ENCODE measurements at regions not wholly inside any gene's neighbourhood (a gene's known extent, or its start where the extent isn't known, plus 50 kb on each side); places are given as distances from the start of the nearest gene placed in this dataset.

- TF ChIP-seq CTCF (IDR thresholded peaks at IDR 0.05; ENCODE audit: low read depth, low read length, missing control alignments) = no peak
- no peak for DNase-seq (ENCODE audit: extremely low read depth, low read depth)
- no peak overlapping the region for H3K4me3 ChIP-seq (replicated peaks; ENCODE audit: low read depth, low read length)
Measured at GRCh38 chr16:65895906-65896305, 470.6 kb upstream of the CDH5 start.

GRCh38 chr16:65895486-65895885, 471.0 kb upstream of the CDH5 start:
- no peak for TF ChIP-seq CTCF (IDR thresholded peaks at IDR 0.05; ENCODE audit: low read depth, low read length, missing control alignments)
- no peak for DNase-seq (ENCODE audit: extremely low read depth, low read depth)
- no peak overlapping the region for H3K4me3 ChIP-seq (replicated peaks; ENCODE audit: low read depth, low read length)

DNA sequence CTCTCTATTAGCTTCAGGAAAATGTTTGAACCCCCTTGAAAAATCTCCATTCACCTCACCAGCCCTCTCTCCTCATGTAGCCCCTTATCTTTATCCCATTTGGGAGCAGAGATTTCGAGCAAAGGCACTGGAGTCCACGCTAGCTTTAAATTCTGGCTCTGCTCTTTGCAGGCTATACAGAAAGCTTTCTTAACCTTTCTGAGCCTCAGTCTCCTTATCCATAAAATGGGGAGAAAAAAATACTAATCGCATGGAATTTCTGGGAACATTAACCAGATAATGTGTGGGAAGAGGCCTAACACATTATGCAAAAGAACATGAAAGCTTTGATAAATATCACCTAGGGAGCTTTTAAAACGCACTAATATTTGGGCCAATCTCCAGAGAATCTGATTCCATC, 476.3 kb upstream of the CDH5 start:
- no peak for TF ChIP-seq CTCF (IDR thresholded peaks at IDR 0.05; ENCODE audit: low read depth, low read length, missing control alignments)
- no peak for DNase-seq (ENCODE audit: extremely low read depth, low read depth)

GRCh38 chr16:65889533-65889966, 476.9 kb upstream of the CDH5 start:
- no peak for TF ChIP-seq CTCF (IDR thresholded peaks at IDR 0.05; ENCODE audit: low read depth, low read length, missing control alignments)
- DNase-seq (ENCODE audit: extremely low read depth, low read depth) = no peak
- H3K4me3 ChIP-seq (replicated peaks; ENCODE audit: low read depth, low read length) = no peak overlapping the region

More for the DNA sequence above, 476.3 kb upstream of the CDH5 start:
- H3K4me3 ChIP-seq (replicated peaks; ENCODE audit: low read depth, low read length) = no peak overlapping the region

- H3K4me3 ChIP-seq (replicated peaks; ENCODE audit: low read depth, low read length) = no peak overlapping the region
- no peak for DNase-seq (ENCODE audit: extremely low read depth, low read depth)
- TF ChIP-seq CTCF (IDR thresholded peaks at IDR 0.05; ENCODE audit: low read depth, low read length, missing control alignments) = no peak
Measured at GRCh38 chr16:65888201-65888600, 478.3 kb upstream of the CDH5 start.

DNA sequence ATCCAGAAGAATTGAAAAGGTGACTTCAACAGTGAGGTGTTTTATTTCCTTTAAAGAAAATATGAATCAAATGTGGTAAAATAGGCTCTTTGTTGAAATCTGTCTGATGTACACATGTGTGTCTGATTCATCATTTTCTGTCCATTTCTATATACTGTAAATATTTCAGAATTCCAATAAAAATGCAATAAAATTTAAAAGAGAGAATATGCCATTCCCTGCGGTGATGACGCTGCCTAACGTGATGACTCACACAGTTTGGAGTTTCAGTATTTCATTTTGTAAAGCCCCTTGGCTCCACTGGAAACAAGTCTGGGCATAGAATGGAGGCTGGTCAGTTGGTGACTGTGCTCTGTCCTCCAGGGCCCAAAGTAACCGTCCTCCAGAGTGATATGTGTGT, 482.5 kb upstream of the CDH5 start:
- no peak for TF ChIP-seq CTCF (IDR thresholded peaks at IDR 0.05; ENCODE audit: low read depth, low read length, missing control alignments)
- peak; percentile 65 for DNase-seq (ENCODE audit: extremely low read depth, low read depth)
- no peak overlapping the region for H3K4me3 ChIP-seq (replicated peaks; ENCODE audit: low read depth, low read length)

- no peak for DNase-seq (ENCODE audit: extremely low read depth, low read depth)
- H3K4me3 ChIP-seq (replicated peaks; ENCODE audit: low read depth, low read length) = no peak overlapping the region
- no peak for TF ChIP-seq CTCF (IDR thresholded peaks at IDR 0.05; ENCODE audit: low read depth, low read length, missing control alignments)
Measured at GRCh38 chr16:65878347-65878746, 488.1 kb upstream of the CDH5 start.
